DMS53 treated with DMSO at 0.1 percent for 48 hours (cell line): ENCODE measurements at regions not wholly inside any gene's neighbourhood (a gene's known extent, or its start where the extent isn't known, plus 50 kb on each side); places are given as distances from the start of the nearest gene placed in this dataset.

Source experiments
- DNase-seq: peaks from one replicate; lab custom pipeline; 2025; ENCODE audit not compliant: unreplicated experiment; lab: John Stamatoyannopoulos, UW

- no peak for DNase-seq
These were observed 895.8 kb upstream of the SOX9 start for GRCh38 chr17:71224824-71225575.

- DNase-seq = no peak
These were observed 893.0 kb upstream of the SOX9 start for GRCh38 chr17:71227841-71228240.

- DNase-seq = no peak
These were observed 891.8 kb upstream of the SOX9 start for GRCh38 chr17:71229070-71229469.

GRCh38 chr17:71232801-71233559 lies 887.8 kb upstream of the SOX9 start:
- DNase-seq = no peak

GRCh38 chr17:71234349-71234748 lies 886.5 kb upstream of the SOX9 start:
- DNase-seq = no peak

- peak; percentile 33 for DNase-seq
These were observed 882.8 kb upstream of the SOX9 start for GRCh38 chr17:71237903-71238538.

- no peak for DNase-seq
These were observed 873.3 kb upstream of the SOX9 start for GRCh38 chr17:71247441-71248015.

- no peak for DNase-seq
These were observed 869.5 kb upstream of the SOX9 start for GRCh38 chr17:71251276-71251675.

GRCh38 chr17:71251951-71252350 lies 868.9 kb upstream of the SOX9 start:
- no peak for DNase-seq

GRCh38 chr17:71252436-71252835 lies 868.4 kb upstream of the SOX9 start:
- no peak for DNase-seq

GRCh38 chr17:71257096-71257495 lies 863.7 kb upstream of the SOX9 start:
- DNase-seq = no peak

GRCh38 chr17:71260366-71260940 lies 860.4 kb upstream of the SOX9 start:
- DNase-seq = no peak

- no peak for DNase-seq
These were observed 858.2 kb upstream of the SOX9 start for GRCh38 chr17:71262586-71262985.

GRCh38 chr17:71267668-71268067 lies 853.2 kb upstream of the SOX9 start:
- DNase-seq = no peak

- DNase-seq = no peak
These were observed 851.6 kb upstream of the SOX9 start for GRCh38 chr17:71269201-71269600.

- no peak for DNase-seq
These were observed 847.4 kb upstream of the SOX9 start for GRCh38 chr17:71273441-71273840.

GRCh38 chr17:71276079-71276478 lies 844.7 kb upstream of the SOX9 start:
- DNase-seq = no peak

GRCh38 chr17:71283486-71283885 lies 837.3 kb upstream of the SOX9 start:
- no peak for DNase-seq

- no peak for DNase-seq
These were observed 836.6 kb upstream of the SOX9 start for GRCh38 chr17:71284032-71284755.

GRCh38 chr17:71286625-71287024 lies 834.2 kb upstream of the SOX9 start:
- DNase-seq = no peak
